Duodenal mucosa (tissue), 2 donors: ENCODE measurements at regions not wholly inside any gene's neighbourhood (a gene's known extent, or its start where the extent isn't known, plus 50 kb on each side); places are given as distances from the start of the nearest gene placed in this dataset.

Source experiments
- H3K27ac ChIP-seq: one replicate; pipeline ENCODE4 v1.7.0; 2013; ENCODE audit warnings: low read depth, low read length
- H3K27me3 ChIP-seq, 2 donors: one replicate each; pipeline ENCODE4 v1.7.0; 2013; ENCODE audit warnings: low read length in 2 of 2, control low read depth in 1 of 2; ENCODE audit not compliant: insufficient read depth in 2 of 2, control insufficient read depth in 1 of 2
- H3K36me3 ChIP-seq, 2 donors: one replicate each; pipeline ENCODE4 v1.7.0; 2013; ENCODE audit warnings: low read length in 2 of 2, control low read depth in 1 of 2; ENCODE audit not compliant: insufficient read depth in 2 of 2, control insufficient read depth in 1 of 2
- H3K4me1 ChIP-seq, 2 donors: one replicate each; pipeline ENCODE4 v1.7.0; 2013; ENCODE audit warnings: low read length in 2 of 2, control low read depth in 1 of 2; ENCODE audit not compliant: insufficient read depth in 2 of 2, control insufficient read depth in 1 of 2
- H3K4me3 ChIP-seq, 2 donors: one replicate each; pipeline ENCODE4 v1.7.0; 2013; ENCODE audit warnings: low read length in 2 of 2, low read depth in 1 of 2
- H3K9ac ChIP-seq, 2 donors: one replicate each; pipeline ENCODE4 v1.7.0; 2013; ENCODE audit warnings: low read length in 2 of 2, low read depth in 1 of 2
- H3K9me3 ChIP-seq, 2 donors: one replicate each; pipeline ENCODE4 v1.7.0; 2013; ENCODE audit warnings: low read length in 2 of 2, control low read depth in 1 of 2; ENCODE audit not compliant: control insufficient read depth in 1 of 2

DNA sequence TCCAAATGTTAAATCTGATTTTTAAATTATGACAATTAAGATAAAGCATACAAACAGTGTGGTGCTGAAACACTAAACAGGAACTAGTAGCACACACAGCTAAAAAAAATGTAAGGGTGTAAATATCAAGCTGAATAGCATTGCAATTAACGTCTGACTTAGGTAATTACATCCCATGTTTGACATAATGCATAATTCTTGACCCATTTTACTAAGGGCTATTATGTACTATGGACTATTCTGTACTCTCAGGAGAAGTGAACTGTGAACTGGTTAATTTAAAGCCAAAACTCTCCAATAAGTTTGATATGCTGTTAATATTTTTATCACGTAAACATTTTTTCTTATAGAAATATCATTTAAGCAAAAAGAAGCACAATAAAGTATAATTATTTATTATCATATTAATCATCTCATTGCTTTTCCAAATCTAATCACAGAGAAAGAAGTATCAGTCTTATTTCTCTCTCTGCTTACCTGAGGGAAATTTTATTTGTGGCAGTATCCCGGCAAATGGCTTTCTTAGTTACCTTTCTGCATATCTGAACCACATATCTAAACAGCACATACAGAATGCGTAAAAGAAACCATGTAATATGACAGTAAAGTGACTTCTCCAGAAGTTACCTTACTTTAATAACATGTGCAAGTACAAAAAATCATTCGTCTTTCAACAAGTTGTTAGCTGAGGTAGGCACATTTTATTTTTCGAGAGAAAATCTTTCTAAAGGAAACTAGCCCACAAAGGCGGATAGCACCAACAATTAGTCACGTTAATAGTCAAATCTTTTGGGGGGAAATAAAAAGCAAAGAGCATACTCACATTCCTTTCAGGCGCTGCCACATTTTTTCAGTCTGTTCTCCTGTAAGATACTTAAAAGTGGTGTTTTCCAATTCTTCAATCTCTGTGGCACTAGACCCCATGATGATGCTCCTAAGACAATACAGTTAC is 94.9 kb upstream of the PDE1A start:
- no peaks in the 10 kb centered on the region for H3K4me1 ChIP-seq
- H3K4me3 ChIP-seq: no peak overlapping the region
- H3K27ac ChIP-seq: no peak overlapping the region
- H3K27me3 ChIP-seq: no peaks in the 10 kb centered on the region
- H3K9ac ChIP-seq: no peak overlapping the region
- no peaks in the 10 kb centered on the region for H3K36me3 ChIP-seq
- H3K9me3 ChIP-seq: no peaks in the 10 kb centered on the region

- H3K9ac ChIP-seq: no peak overlapping the region
- no peaks in the 10 kb centered on the region for H3K36me3 ChIP-seq
- H3K4me1 ChIP-seq: no peaks in the 10 kb centered on the region
- no peaks in the 10 kb centered on the region for H3K9me3 ChIP-seq
- H3K4me3 ChIP-seq: no peak overlapping the region
- no peaks in the 10 kb centered on the region for H3K27me3 ChIP-seq
- no peak overlapping the region for H3K27ac ChIP-seq
These were observed 95.6 kb upstream of the PDE1A start for GRCh38 chr2:182522405-182522896.

DNA sequence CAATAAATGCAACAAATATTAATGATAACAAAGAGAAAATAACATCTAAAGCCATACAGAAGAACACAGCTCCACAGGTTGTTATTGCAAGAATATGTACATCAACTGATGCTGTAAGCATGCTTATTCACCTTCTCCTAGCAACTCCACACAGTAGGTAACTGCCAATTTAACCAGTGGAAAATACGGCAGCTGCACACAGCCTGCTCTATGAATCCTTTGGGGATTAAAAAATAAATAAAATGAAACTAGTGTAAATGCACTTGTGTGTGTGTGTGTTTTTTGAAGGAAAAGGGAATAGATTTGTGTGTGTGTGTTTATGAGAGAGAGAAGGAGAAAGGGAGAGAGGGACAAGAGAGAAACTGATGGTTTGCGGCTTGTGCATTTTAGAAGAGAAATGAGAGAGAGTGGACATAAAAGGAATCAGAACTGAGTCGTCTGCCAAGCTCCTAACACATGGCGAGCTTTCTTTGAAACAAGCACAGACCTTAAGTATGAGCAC is 96.2 kb upstream of the PDE1A start:
- Histone ChIP-seq H3K27ac (no peak overlapping the region), H3K4me3 (peak overlapping the region in 1 of 2 donors; percentile 16), H3K4me1 (no peaks in the 10 kb centered on the region), H3K9me3 (no peaks in the 10 kb centered on the region), H3K9ac (no peak overlapping the region), H3K36me3 (no peaks in the 10 kb centered on the region), H3K27me3 (no peaks in the 10 kb centered on the region)

DNA sequence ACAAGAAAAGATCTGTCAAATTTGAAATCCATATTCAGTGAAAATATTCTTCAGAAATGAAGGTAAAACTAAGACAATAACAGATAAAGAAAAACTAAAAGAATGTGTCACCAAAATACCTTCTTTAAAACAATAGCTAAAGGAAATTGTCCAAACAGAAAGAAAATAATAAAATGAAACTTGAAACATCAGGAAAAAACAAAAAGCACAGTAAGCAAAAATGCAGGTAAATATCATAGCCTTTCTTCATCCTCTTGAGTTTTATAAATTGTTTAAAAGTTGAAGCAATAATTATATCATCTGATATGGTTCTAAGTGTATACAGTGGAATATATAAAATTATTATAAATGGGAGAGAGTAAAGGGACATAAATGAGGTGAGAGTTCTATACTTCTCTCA is 103.8 kb upstream of the PDE1A start:
- no peak overlapping the region for H3K9ac ChIP-seq
- H3K27ac ChIP-seq: no peak overlapping the region
- H3K27me3 ChIP-seq: no peaks in the 10 kb centered on the region
- no peaks in the 10 kb centered on the region for H3K9me3 ChIP-seq
- no peaks in the 10 kb centered on the region for H3K4me1 ChIP-seq
- H3K36me3 ChIP-seq: no peaks in the 10 kb centered on the region
- no peak overlapping the region for H3K4me3 ChIP-seq

DNA sequence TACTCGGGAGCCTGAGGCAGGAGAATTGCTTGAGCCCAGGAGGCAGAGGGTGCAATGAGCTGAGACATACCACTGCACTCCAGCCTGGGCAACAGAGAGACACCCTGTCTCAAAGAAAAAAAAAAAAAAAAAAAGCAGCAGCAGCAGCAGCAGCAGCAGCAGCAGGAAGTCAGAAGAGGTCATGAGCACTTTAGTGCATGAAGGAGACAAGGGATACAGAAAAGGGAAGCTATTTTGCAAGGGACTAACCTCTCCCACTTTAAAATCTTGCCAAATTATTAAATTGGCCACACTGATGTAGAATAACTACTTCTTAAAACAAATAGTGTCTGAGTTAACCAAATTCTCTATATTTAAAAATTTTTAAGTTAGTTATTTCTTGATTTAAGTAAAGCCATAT is 113.4 kb upstream of the PDE1A start:
- H3K9me3 ChIP-seq: no peaks in the 10 kb centered on the region
- H3K4me1 ChIP-seq: peaks cover 0 to 3% of the 10 kb centered on the region in 2 donors
- no peak overlapping the region for H3K4me3 ChIP-seq
- no peaks in the 10 kb centered on the region for H3K27me3 ChIP-seq
- no peaks in the 10 kb centered on the region for H3K36me3 ChIP-seq
- no peak overlapping the region for H3K27ac ChIP-seq
- H3K9ac ChIP-seq: no peak overlapping the region

- H3K27me3 ChIP-seq: no peaks in the 10 kb centered on the region
- no peak overlapping the region for H3K4me3 ChIP-seq
- H3K36me3 ChIP-seq: no peaks in the 10 kb centered on the region
- no peak overlapping the region for H3K9ac ChIP-seq
- H3K27ac ChIP-seq: no peak overlapping the region
- H3K4me1 ChIP-seq: peaks cover 0 to 12% of the 10 kb centered on the region in 2 donors
- no peaks in the 10 kb centered on the region for H3K9me3 ChIP-seq
These were observed 114.4 kb upstream of the PDE1A start for GRCh38 chr2:182541268-182541667.

- Histone ChIP-seq H3K4me1 (peaks cover 0 to 13% of the 10 kb centered on the region in 2 donors), H3K27me3 (no peaks in the 10 kb centered on the region), H3K36me3 (no peaks in the 10 kb centered on the region), H3K9ac (no peak overlapping the region), H3K4me3 (no peak overlapping the region), H3K9me3 (no peaks in the 10 kb centered on the region), H3K27ac (no peak overlapping the region)
These were observed 115.8 kb upstream of the PDE1A start for GRCh38 chr2:182542501-182543258.

- H3K4me1 ChIP-seq: peaks cover 0 to 13% of the 10 kb centered on the region in 2 donors
- H3K36me3 ChIP-seq: no peaks in the 10 kb centered on the region
- no peaks in the 10 kb centered on the region for H3K9me3 ChIP-seq
- no peak overlapping the region for H3K4me3 ChIP-seq
- H3K9ac ChIP-seq: no peak overlapping the region
- H3K27me3 ChIP-seq: no peaks in the 10 kb centered on the region
- H3K27ac ChIP-seq: no peak overlapping the region
These were observed 117.1 kb upstream of the PDE1A start for GRCh38 chr2:182543741-182544525.

GRCh38 chr2:182545420-182546167 is 118.8 kb upstream of the PDE1A start:
- Histone ChIP-seq H3K4me3 (peak overlapping the region in 1 of 2 donors; percentile 43), H3K27ac (no peak overlapping the region), H3K27me3 (no peaks in the 10 kb centered on the region)

More at GRCh38 chr2:182545420-182546167, 118.8 kb upstream of the PDE1A start:
- Histone ChIP-seq H3K36me3 (no peaks in the 10 kb centered on the region), H3K9me3 (no peaks in the 10 kb centered on the region), H3K9ac (no peak overlapping the region), H3K4me1 (peaks cover 0 to 13% of the 10 kb centered on the region in 2 donors)
